Peyer's patch (tissue), 4 donors: ENCODE measurements at regions not wholly inside any gene's neighbourhood (a gene's known extent, or its start where the extent isn't known, plus 50 kb on each side); places are given as distances from the start of the nearest gene placed in this dataset.

ENCODE experiments used
- CTCF ChIP-seq, 6 experiments: fragments of 450-650 bp in 4 of 6; fragments of 200-600 bp in 2 of 6; sonication (generic) in 1 of 6; IDR thresholded peaks; one replicate each; pipeline ENCODE4 v1.5.1; 2017 to 2019; ENCODE audit warnings: antibody characterized with exemption in 6 of 6, mild to moderate bottlenecking in 3 of 6, moderate library complexity in 1 of 6
- POLR2A ChIP-seq, 2 donors: fragments of 450-650 bp; IDR thresholded peaks; one replicate each; pipeline ENCODE4 v1.5.1; 2017; ENCODE audit warnings: antibody characterized with exemption in 2 of 2, mild to moderate bottlenecking in 2 of 2, moderate library complexity in 2 of 2

GRCh38 chr2:16170675-16171424, 230.5 kb downstream of the MYCN start:
- TF ChIP-seq CTCF (IDR thresholded peaks at IDR 0.05) (no peak), POLR2A (IDR thresholded peaks at IDR 0.05) (no peak)
